OCI-LY7 (cell line): ENCODE measurements at regions not wholly inside any gene's neighbourhood (a gene's known extent, or its start where the extent isn't known, plus 50 kb on each side); places are given as distances from the start of the nearest gene placed in this dataset.

ENCODE experiments used
- BruUV-seq: library from RNA; stranded (reverse); fragments of 400-500 nt; replicated peaks from 2 replicates; lab custom pipeline; 2021; lab: Mats Ljungman, UMichigan
- CTCF ChIA-PET: fragments of 300-600 bp; sonication (Branson Sonifier 250); formaldehyde crosslinking; loops from one replicate; lab custom pipeline; 2022; ENCODE audit warnings: antibody characterized with exemption; ENCODE audit not compliant: unreplicated experiment; lab: Charles Lee
- POLR2A ChIA-PET: fragments of 300-600 bp; sonication (Branson Sonifier 250); formaldehyde crosslinking; loops from one replicate; lab custom pipeline; 2022; ENCODE audit warnings: antibody characterized with exemption; lab: Charles Lee
- DNase-seq: peaks from one replicate; pipeline ENCODE4 v3.0.0-alpha.2; 2015; ENCODE audit warnings: low spot score
- H2AFZ ChIP-seq: fragments of 200-600 bp; sonication (generic), shearing (Covaris generic); 2 replicates; pipeline ENCODE4 v1.6.1; 2014; ENCODE audit warnings: mild to moderate bottlenecking, antibody characterized with exemption, low read length, moderate library complexity
- H3K27ac ChIP-seq: fragments of 200-600 bp; sonication (generic); 2 replicates; pipeline ENCODE4 v1.5.1; 2014; ENCODE audit warnings: mixed run types, low read depth, mild to moderate bottlenecking, moderate library complexity, low read length, inconsistent platforms; ENCODE audit not compliant: poor library complexity, severe bottlenecking
- H3K36me3 ChIP-seq: fragments of 200-600 bp; sonication (generic); 2 replicates; pipeline ENCODE4 v1.6.1; 2014; ENCODE audit warnings: mild to moderate bottlenecking, antibody characterized with exemption, low read length, moderate library complexity, mixed read lengths; ENCODE audit not compliant: insufficient read depth
- H3K4me1 ChIP-seq: fragments of 200-600 bp; sonication (generic); 2 replicates; pipeline ENCODE4 v1.5.1; 2014; ENCODE audit warnings: mild to moderate bottlenecking, low read length; ENCODE audit not compliant: insufficient read depth, poor library complexity, severe bottlenecking
- H3K4me2 ChIP-seq: fragments of 200-600 bp; sonication (generic); 2 replicates; pipeline ENCODE4 v1.6.1; 2014; ENCODE audit warnings: mild to moderate bottlenecking, low read length
- H3K4me3 ChIP-seq: fragments of 200-600 bp; sonication (generic); 2 replicates; pipeline ENCODE4 v1.5.1; 2014; ENCODE audit warnings: mild to moderate bottlenecking, low read depth, low read length; ENCODE audit not compliant: poor library complexity, severe bottlenecking
- H3K79me2 ChIP-seq: fragments of 200-600 bp; sonication (generic); 2 replicates; pipeline ENCODE4 v1.6.1; 2016; ENCODE audit warnings: low read depth, mild to moderate bottlenecking, low read length, moderate library complexity, mixed read lengths; ENCODE audit not compliant: insufficient read depth
- H3K9me2 ChIP-seq: fragments of 200-600 bp; sonication (generic); 2 replicates; pipeline ENCODE4 v1.6.1; 2016; ENCODE audit warnings: mild to moderate bottlenecking, low read length, mixed read lengths; ENCODE audit not compliant: insufficient read depth
- H3K9me3 ChIP-seq: fragments of 200-600 bp; sonication (generic); 2 replicates; pipeline ENCODE4 v1.6.1; 2014; ENCODE audit warnings: mild to moderate bottlenecking, mixed run types, low read length, mixed read lengths
- H4K20me1 ChIP-seq: fragments of 200-600 bp; sonication (generic); 2 replicates; pipeline ENCODE4 v1.6.1; 2014; ENCODE audit warnings: mild to moderate bottlenecking, antibody characterized with exemption, low read length, moderate library complexity, mixed read lengths; ENCODE audit not compliant: insufficient read depth
- EZH2phosphoT487 ChIP-seq: fragments of 200-600 bp; sonication (generic); IDR thresholded peaks from 2 replicates; pipeline ENCODE4 v1.6.1; 2018; ENCODE audit warnings: low read depth, borderline replicate concordance, mild to moderate bottlenecking, mixed run types, antibody characterized with exemption, low read length, moderate library complexity, mixed read lengths
- intact Hi-C: fragments of 100-400 bp; cut with micrococcal nuclease; formaldehyde crosslinking; loops from one replicate; pipeline ENCODE4 v1.10.0; 2022; ENCODE audit not compliant: unreplicated experiment
- TF ChIP-seq, protein P1 (sequence below): fragments of 200-600 bp; sonication (generic); conservative IDR thresholded peaks from 2 replicates; pipeline ENCODE4 v1.5.1; 2014; ENCODE audit warnings: mild to moderate bottlenecking, antibody characterized with exemption, low read length, moderate library complexity, mixed read lengths

DNA sequence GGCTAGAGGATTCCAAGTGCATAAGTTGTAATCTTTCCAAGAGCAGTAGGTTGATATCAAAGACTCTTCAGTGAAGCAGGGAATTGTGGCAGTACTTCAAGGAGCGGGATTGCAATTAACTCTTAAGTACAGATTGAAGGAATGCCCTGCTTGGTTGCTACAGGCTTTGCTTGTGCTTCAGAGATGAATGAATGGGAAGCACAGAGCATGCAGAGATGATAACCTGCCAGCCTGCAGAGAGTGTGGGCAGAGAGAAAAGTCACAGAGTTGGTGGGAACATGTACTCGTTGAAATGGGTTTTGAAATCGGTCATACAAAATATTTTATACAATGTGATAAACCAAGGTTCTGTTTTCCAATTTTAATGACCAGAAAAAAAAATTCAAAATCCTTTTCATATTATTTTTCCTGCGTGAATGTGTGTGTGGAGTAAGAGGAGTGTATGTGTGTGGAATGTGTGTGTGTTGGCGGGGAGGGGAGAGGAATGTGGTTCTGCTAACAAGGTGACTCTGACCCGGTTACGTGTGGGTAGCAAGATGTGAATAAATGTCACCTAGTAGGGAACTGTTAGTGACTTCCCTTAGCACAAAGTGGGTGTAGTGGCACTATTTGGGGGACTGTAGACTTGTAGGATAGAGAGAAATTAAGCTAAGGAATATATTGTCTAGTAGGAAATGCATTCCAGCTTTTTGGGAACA lies 697.8 kb downstream of the GATA3 start:
- H3K4me3 ChIP-seq: no peak overlapping the region
- no TSS peak for BruUV-seq
- CTCF ChIA-PET: no interaction called here

DNA sequence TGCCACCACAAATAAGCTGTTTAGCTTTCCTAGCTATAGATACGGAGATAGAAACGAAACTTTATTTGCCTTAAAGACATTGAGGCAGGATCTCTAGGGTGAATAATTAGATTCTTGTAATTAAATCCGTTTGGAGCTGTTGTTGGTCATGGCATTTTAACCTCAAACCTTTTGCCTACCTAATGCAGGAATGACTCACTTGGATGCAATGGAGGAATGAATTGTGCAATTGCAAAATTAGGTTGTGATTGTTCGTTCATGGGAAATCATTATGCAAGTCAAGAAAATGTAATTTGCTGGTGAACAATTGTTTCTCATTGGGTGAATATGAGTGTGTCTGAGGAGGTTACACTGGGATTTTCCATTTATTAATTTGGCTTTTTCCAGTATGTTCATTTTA lies 703.5 kb downstream of the GATA3 start:
- Histone ChIP-seq H2AFZ (no peak overlapping the region), H4K20me1 (no peaks in the 10 kb centered on the region), H3K4me1 (no peaks in the 10 kb centered on the region), H3K4me3 (no peak overlapping the region), H3K9me2 (no peaks in the 10 kb centered on the region), H3K9me3 (no peaks in the 10 kb centered on the region), H3K79me2 (no peaks in the 10 kb centered on the region), H3K4me2 (no peak overlapping the region), H3K36me3 (no peaks in the 10 kb centered on the region), H3K27ac (no peak overlapping the region)
- no peak for DNase-seq
- ChIA-PET POLR2A (interaction anchor here (0.7 to 1.0 kb wide), 2 partner anchors 9 to 241 kb away, joined by 3 read pairs; no protein-coding TSS in a partner anchor), CTCF (no interaction called here)
- no TSS peak for BruUV-seq
- no peak for TF ChIP-seq EZH2phosphoT487
- TF ChIP-seq, protein P1, sequence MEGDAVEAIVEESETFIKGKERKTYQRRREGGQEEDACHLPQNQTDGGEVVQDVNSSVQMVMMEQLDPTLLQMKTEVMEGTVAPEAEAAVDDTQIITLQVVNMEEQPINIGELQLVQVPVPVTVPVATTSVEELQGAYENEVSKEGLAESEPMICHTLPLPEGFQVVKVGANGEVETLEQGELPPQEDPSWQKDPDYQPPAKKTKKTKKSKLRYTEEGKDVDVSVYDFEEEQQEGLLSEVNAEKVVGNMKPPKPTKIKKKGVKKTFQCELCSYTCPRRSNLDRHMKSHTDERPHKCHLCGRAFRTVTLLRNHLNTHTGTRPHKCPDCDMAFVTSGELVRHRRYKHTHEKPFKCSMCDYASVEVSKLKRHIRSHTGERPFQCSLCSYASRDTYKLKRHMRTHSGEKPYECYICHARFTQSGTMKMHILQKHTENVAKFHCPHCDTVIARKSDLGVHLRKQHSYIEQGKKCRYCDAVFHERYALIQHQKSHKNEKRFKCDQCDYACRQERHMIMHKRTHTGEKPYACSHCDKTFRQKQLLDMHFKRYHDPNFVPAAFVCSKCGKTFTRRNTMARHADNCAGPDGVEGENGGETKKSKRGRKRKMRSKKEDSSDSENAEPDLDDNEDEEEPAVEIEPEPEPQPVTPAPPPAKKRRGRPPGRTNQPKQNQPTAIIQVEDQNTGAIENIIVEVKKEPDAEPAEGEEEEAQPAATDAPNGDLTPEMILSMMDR: no peak
- intact Hi-C loops: no loop called here

More for the DNA sequence above, 697.8 kb downstream of the GATA3 start:
- no peaks in the 10 kb centered on the region for H4K20me1 ChIP-seq
- TF ChIP-seq EZH2phosphoT487: no peak
- TF ChIP-seq, protein P1: no peak
- no peak overlapping the region for H2AFZ ChIP-seq
- no peaks in the 10 kb centered on the region for H3K9me2 ChIP-seq
- no peaks in the 10 kb centered on the region for H3K9me3 ChIP-seq
- H3K79me2 ChIP-seq: no peaks in the 10 kb centered on the region
- no peak for DNase-seq
- H3K36me3 ChIP-seq: no peaks in the 10 kb centered on the region
- POLR2A ChIA-PET: interaction anchor here (0.6 kb wide), 1 partner anchor 751 kb away, joined by 3 read pairs; no protein-coding TSS in a partner anchor
- intact Hi-C loops: no loop called here
- H3K4me1 ChIP-seq: no peaks in the 10 kb centered on the region
- no peak overlapping the region for H3K4me2 ChIP-seq
- H3K27ac ChIP-seq: no peak overlapping the region

DNA sequence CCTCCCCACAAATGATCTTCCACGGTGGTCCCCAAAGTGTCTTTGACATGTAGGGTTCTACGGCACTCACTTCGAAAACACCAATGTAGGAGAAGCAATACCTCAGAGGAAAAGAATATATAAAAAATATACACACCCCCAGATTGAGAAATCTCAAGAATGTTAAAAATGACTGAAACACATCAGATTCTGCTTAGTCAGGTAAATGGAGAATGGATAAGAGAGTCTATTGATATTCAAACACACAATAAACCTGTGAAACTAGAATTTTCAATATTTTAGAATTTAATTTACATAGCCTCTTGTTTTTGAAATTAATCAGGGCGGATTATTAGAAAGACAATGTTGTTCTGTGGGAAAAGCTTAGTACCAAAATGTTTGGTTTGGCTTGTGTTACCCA lies 712.4 kb downstream of the GATA3 start:
- Histone ChIP-seq H3K4me2 (no peak overlapping the region), H2AFZ (no peak overlapping the region), H3K36me3 (no peaks in the 10 kb centered on the region), H3K79me2 (no peaks in the 10 kb centered on the region), H3K9me3 (no peaks in the 10 kb centered on the region), H3K4me1 (no peaks in the 10 kb centered on the region), H4K20me1 (no peaks in the 10 kb centered on the region), H3K4me3 (no peak overlapping the region), H3K9me2 (no peaks in the 10 kb centered on the region), H3K27ac (no peak overlapping the region)
- POLR2A ChIA-PET: no interaction called here
- no TSS peak for BruUV-seq
- DNase-seq: no peak
- TF ChIP-seq, protein P1: no peak
- TF ChIP-seq EZH2phosphoT487: no peak
- CTCF ChIA-PET: no interaction called here
- intact Hi-C loops: no loop called here
